ENCODE measurements at regions not wholly inside any gene's neighbourhood (a gene's known extent, or its start where the extent isn't known, plus 50 kb on each side); places are given as distances from the start of the nearest gene placed in this dataset.

DNA sequence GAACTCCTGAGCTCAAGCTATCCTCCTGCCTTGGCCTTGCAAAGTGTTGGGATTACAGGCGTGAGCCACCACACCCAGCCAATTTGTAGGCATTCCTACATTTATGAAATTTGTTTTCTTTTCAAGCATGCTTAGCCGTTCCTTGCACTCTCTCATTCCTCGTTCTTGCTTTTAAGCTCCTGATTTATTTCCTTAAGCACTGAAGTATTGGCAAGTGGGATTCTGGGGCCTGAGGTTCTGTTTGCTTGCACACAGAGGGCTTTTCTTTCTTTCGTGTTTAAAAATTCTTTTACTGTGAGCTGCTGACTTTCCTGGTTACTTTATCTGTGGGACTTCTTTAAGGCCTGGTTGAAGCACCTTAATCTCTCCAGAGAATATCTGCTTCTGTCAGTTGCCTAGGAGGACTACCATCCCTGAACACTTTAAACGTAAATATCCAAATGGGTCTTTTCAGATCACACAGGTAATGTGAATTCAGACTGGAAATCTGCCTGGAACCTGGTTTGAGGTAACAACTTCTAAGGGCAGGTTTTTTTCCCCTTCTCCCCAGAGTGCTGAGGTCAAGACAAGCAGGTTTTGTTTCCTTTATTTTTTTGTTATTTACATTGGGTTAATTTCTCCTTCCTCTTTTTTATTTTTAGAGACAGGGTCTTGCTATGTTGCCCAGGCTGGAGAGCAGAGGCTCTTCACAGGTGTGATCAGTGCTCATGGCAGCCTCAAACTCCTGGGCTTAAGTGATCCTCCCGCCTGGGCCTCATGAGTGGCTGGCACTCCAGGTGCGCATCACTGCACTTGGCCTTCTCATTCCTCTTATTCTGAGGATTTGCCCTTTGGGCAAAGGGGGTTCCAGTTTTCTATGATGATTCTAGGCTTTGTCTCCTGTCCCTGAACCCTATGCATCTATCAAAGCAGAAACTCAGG is 102.9 kb downstream of the PFKFB3 start:
- no peaks in the 10 kb centered on the region for H3K27me3 ChIP-seq (ENCODE audit: insufficient read depth in 3 of 3, low read length in 2 of 3)
- no peak overlapping the region for H3K27ac ChIP-seq
- H3K4me1 ChIP-seq, result no peaks in the 10 kb centered on the region
- peaks cover 5% of the 10 kb centered on the region for H3K9me3 ChIP-seq
- TF ChIP-seq, protein P1, sequence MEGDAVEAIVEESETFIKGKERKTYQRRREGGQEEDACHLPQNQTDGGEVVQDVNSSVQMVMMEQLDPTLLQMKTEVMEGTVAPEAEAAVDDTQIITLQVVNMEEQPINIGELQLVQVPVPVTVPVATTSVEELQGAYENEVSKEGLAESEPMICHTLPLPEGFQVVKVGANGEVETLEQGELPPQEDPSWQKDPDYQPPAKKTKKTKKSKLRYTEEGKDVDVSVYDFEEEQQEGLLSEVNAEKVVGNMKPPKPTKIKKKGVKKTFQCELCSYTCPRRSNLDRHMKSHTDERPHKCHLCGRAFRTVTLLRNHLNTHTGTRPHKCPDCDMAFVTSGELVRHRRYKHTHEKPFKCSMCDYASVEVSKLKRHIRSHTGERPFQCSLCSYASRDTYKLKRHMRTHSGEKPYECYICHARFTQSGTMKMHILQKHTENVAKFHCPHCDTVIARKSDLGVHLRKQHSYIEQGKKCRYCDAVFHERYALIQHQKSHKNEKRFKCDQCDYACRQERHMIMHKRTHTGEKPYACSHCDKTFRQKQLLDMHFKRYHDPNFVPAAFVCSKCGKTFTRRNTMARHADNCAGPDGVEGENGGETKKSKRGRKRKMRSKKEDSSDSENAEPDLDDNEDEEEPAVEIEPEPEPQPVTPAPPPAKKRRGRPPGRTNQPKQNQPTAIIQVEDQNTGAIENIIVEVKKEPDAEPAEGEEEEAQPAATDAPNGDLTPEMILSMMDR (IDR thresholded peaks at IDR 0.05), result no peak
- intact Hi-C loops (cut with DNase I), result no loop called here
- H3K4me3 ChIP-seq, result no peak overlapping the region
- ATAC-seq (no peak), DNase-seq (no peak)
- H3K36me3 ChIP-seq (ENCODE audit: insufficient read depth in 1 of 2, low read depth in 1 of 2), result no peaks in the 10 kb centered on the region
- WGBS, 3 donors, result 78 to 83% (median 80%) methylated on average over 7 of the region's 7 CpGs

- no peak for DNase-seq
- TF ChIP-seq, protein P1 (IDR thresholded peaks at IDR 0.05), result no peak
- intact Hi-C loops (cut with DNase I), result no loop called here
- H3K4me3 ChIP-seq, result no peak overlapping the region
- H3K36me3 ChIP-seq (ENCODE audit: insufficient read depth in 1 of 2, low read depth in 1 of 2), result no peaks in the 10 kb centered on the region
- H3K27ac ChIP-seq, result no peak overlapping the region
- no peak for ATAC-seq
- peaks cover 5% of the 10 kb centered on the region for H3K9me3 ChIP-seq
- no peaks in the 10 kb centered on the region for H3K27me3 ChIP-seq (ENCODE audit: insufficient read depth in 3 of 3, low read length in 2 of 3)
- H3K4me1 ChIP-seq, result no peaks in the 10 kb centered on the region
- WGBS, 3 donors, result 85 to 94% (median 92%) methylated on average over 4 of the region's 4 CpGs
These were observed 104.2 kb downstream of the PFKFB3 start for GRCh38 chr10:6306917-6307316.

GRCh38 chr10:6309816-6310215 is 107.1 kb downstream of the PFKFB3 start:
- WGBS, 3 donors, result 81 to 92% (median 87%) methylated on average over 4 of the region's 4 CpGs
- H3K9me3 ChIP-seq, result peaks cover 5% of the 10 kb centered on the region
- no peaks in the 10 kb centered on the region for H3K4me1 ChIP-seq
- H3K36me3 ChIP-seq (ENCODE audit: insufficient read depth in 1 of 2, low read depth in 1 of 2), result no peaks in the 10 kb centered on the region
- H3K4me3 ChIP-seq, result no peak overlapping the region
- intact Hi-C loops (cut with DNase I), result no loop called here
- TF ChIP-seq, protein P1 (IDR thresholded peaks at IDR 0.05), result no peak
- H3K27ac ChIP-seq, result no peak overlapping the region
- no peaks in the 10 kb centered on the region for H3K27me3 ChIP-seq (ENCODE audit: insufficient read depth in 3 of 3, low read length in 2 of 3)
- ATAC-seq (no peak), DNase-seq (no peak)

DNA sequence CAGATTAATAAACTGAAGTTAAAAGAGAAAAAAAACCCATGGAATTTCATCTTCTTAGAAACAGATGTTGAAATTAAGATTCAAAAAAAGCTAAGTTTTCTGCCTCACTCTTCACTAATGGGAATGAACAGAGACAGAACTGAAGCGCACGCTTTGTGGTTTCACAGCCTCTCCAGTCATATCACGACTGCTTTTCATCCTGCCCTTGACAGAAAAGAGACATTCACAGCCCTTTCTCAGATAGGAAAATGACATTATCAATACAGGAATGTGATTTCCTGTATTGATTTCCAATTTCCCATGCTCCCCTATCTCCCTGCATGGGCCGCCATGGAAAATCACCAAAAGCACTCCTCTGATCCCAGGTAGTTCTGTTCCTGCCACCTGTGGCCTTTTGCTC is 108.2 kb downstream of the PFKFB3 start:
- H3K36me3 ChIP-seq (ENCODE audit: insufficient read depth in 1 of 2, low read depth in 1 of 2), result no peaks in the 10 kb centered on the region
- H3K4me3 ChIP-seq, result no peak overlapping the region
- ATAC-seq (no peak), DNase-seq (no peak)
- intact Hi-C loops (cut with DNase I), result no loop called here
- no peaks in the 10 kb centered on the region for H3K27me3 ChIP-seq (ENCODE audit: insufficient read depth in 3 of 3, low read length in 2 of 3)
- TF ChIP-seq, protein P1 (IDR thresholded peaks at IDR 0.05), result no peak
- WGBS, 3 donors, result 95 to 97% (median 96%) methylated on average over 4 of the region's 4 CpGs
- H3K9me3 ChIP-seq, result peaks cover 5% of the 10 kb centered on the region
- no peak overlapping the region for H3K27ac ChIP-seq
- H3K4me1 ChIP-seq, result no peaks in the 10 kb centered on the region
